ENCODE measurements at regions not wholly inside any gene's neighbourhood (a gene's known extent, or its start where the extent isn't known, plus 50 kb on each side); places are given as distances from the start of the nearest gene placed in this dataset.

GRCh38 chr20:40760399-40760798 lies 71.4 kb upstream of the MAFB start:
- TF ChIP-seq CTCF (conservative IDR thresholded peaks at IDR 0.05 in 1 of 2, IDR thresholded peaks at IDR 0.05 in 1 of 2; ENCODE audit: extremely low read depth in 1 of 2, insufficient read depth in 1 of 2, low read depth in 1 of 2, low read length in 2 of 2) (no peak), EZH2 (IDR thresholded peaks at IDR 0.05; ENCODE audit: borderline replicate concordance, low read length) (no peak)

All from mammary epithelial cell (primary cell).